Keratinocyte (primary cell): ENCODE measurements at regions not wholly inside any gene's neighbourhood (a gene's known extent, or its start where the extent isn't known, plus 50 kb on each side); places are given as distances from the start of the nearest gene placed in this dataset.

Source experiments
- DNase-seq: peaks from one replicate; pipeline ENCODE4 v3.0.0-alpha.2; 2011; ENCODE audit warnings: low read depth, missing footprints, low spot score
- FAIRE-seq: peaks from 2 replicates; lab custom pipeline; 2011; peaks lifted over from hg19 to GRCh38; lab: Jason Lieb, UNC
- H2AFZ ChIP-seq: 2 replicates; pipeline ENCODE4 v1.6.0; 2012; ENCODE audit warnings: low read length, control low read depth, inconsistent platforms; ENCODE audit not compliant: control insufficient read depth
- H3K27ac ChIP-seq: 2 replicates; pipeline ENCODE4 v1.5.1; 2011; ENCODE audit warnings: low read length; ENCODE audit not compliant: control insufficient read depth, insufficient read depth
- H3K27me3 ChIP-seq: 3 replicates; pipeline ENCODE4 v1.6.0; 2011; ENCODE audit warnings: low read length; ENCODE audit not compliant: control insufficient read depth, insufficient read depth; ENCODE audit errors: extremely low read depth
- H3K36me3 ChIP-seq, 2 experiments: 2 replicates in 1 of 2; 3 replicates in 1 of 2; pipeline ENCODE4 v1.5.1; 2011; ENCODE audit warnings: low read length in 2 of 2, mild to moderate bottlenecking in 1 of 2; ENCODE audit not compliant: control insufficient read depth in 2 of 2, insufficient read depth in 2 of 2; ENCODE audit errors: extremely low read depth in 1 of 2
- H3K4me1 ChIP-seq: 3 replicates; pipeline ENCODE4 v1.5.1; 2011; ENCODE audit warnings: low read length; ENCODE audit not compliant: control insufficient read depth, insufficient read depth; ENCODE audit errors: extremely low read depth
- H3K4me2 ChIP-seq: 3 replicates; pipeline ENCODE4 v1.6.0; 2011; ENCODE audit warnings: low read depth, low read length; ENCODE audit not compliant: control insufficient read depth, insufficient read depth; ENCODE audit errors: extremely low read depth
- H3K4me3 ChIP-seq, 3 experiments: fragments of 200-600 bp in 1 of 3; sonication (generic) in 1 of 3; 2 replicates in 2 of 3; 3 replicates in 1 of 3; pipeline ENCODE4 v1.5.1; 2011 to 2016; ENCODE audit warnings: low read length in 3 of 3, mild to moderate bottlenecking in 3 of 3, control low read depth in 2 of 3, inconsistent platforms in 1 of 3, low read depth in 1 of 3, mixed read lengths in 1 of 3, mixed run types in 1 of 3, moderate library complexity in 1 of 3; ENCODE audit not compliant: control insufficient read depth in 2 of 3, insufficient read depth in 2 of 3; ENCODE audit errors: extremely low read depth in 1 of 3
- H3K79me2 ChIP-seq: 2 replicates; pipeline ENCODE4 v1.6.0; 2012; ENCODE audit warnings: low read length; ENCODE audit not compliant: control insufficient read depth, insufficient read depth
- H3K9ac ChIP-seq: 3 replicates; pipeline ENCODE4 v1.6.0; 2011; ENCODE audit warnings: low read length; ENCODE audit not compliant: control insufficient read depth, insufficient read depth; ENCODE audit errors: extremely low read depth
- H3K9me1 ChIP-seq: 3 replicates; pipeline ENCODE4 v1.6.0; 2011; ENCODE audit warnings: low read length; ENCODE audit not compliant: control insufficient read depth, insufficient read depth; ENCODE audit errors: extremely low read depth
- H3K9me3 ChIP-seq: 2 replicates; pipeline ENCODE4 v1.5.1; 2012; ENCODE audit warnings: low read depth, low read length; ENCODE audit not compliant: control insufficient read depth
- H4K20me1 ChIP-seq: 3 replicates; pipeline ENCODE4 v1.6.0; 2011; ENCODE audit warnings: low read length; ENCODE audit not compliant: control insufficient read depth, insufficient read depth; ENCODE audit errors: extremely low read depth
- CTCF ChIP-seq, 3 experiments: IDR thresholded peaks in 1 of 3; conservative IDR thresholded peaks in 1 of 3; optimal IDR thresholded peaks in 1 of 3; 2 replicates in 2 of 3; 3 replicates in 1 of 3; pipeline versions ENCODE3 to v1.5.1; 2011; ENCODE audit warnings: low read length in 3 of 3, mild to moderate bottlenecking in 3 of 3, moderate library complexity in 2 of 3, control low read depth in 1 of 3, inconsistent platforms in 1 of 3; ENCODE audit not compliant: insufficient read depth in 2 of 3; ENCODE audit errors: extremely low read depth in 1 of 3
- EZH2 ChIP-seq: IDR thresholded peaks from one replicate; pipeline ENCODE4 v1.6.1; 2012; ENCODE audit warnings: inconsistent platforms, mild to moderate bottlenecking, low read length, moderate library complexity
- dilution Hi-C: fragments of 300-500 bp; cut with MboI; formaldehyde crosslinking; loops from one replicate; pipeline ENCODE4 v1.7.0; 2020; ENCODE audit warnings: low sequenced_read_pairs; ENCODE audit not compliant: extremely low pct_ligation_motif_present

GRCh38 chr13:33434676-33435075, 149.1 kb upstream of the STARD13 start:
- Histone ChIP-seq H3K79me2 (no peaks in the 10 kb centered on the region), H3K4me2 (no peak overlapping the region), H3K27ac (no peak overlapping the region), H4K20me1 (no peaks in the 10 kb centered on the region), H3K9me3 (no peaks in the 10 kb centered on the region), H3K36me3 (no peaks in the 10 kb centered on the region), H3K4me3 (no peak overlapping the region), H3K9me1 (no peaks in the 10 kb centered on the region), H3K4me1 (no peaks in the 10 kb centered on the region), H3K27me3 (no peaks in the 10 kb centered on the region), H2AFZ (no peak overlapping the region), H3K9ac (no peak overlapping the region)
- FAIRE-seq (no peak), DNase-seq (no peak)
- TF ChIP-seq EZH2 (no peak), CTCF (optimal IDR thresholded peaks at IDR 0.05 in 1 of 3, IDR thresholded peaks at IDR 0.05 in 1 of 3, conservative IDR thresholded peaks at IDR 0.05 in 1 of 3; ENCODE audit: extremely low read depth in 1 of 3, insufficient read depth in 2 of 3, low read length in 3 of 3) (no peak)
- dilution Hi-C loops = no loop called here

GRCh38 chr13:33435207-33435606, 149.7 kb upstream of the STARD13 start:
- no peaks in the 10 kb centered on the region for H3K36me3 ChIP-seq
- H2AFZ ChIP-seq = no peak overlapping the region
- no peaks in the 10 kb centered on the region for H3K9me1 ChIP-seq
- H3K4me1 ChIP-seq = no peaks in the 10 kb centered on the region
- FAIRE-seq = no peak
- H3K79me2 ChIP-seq = no peaks in the 10 kb centered on the region
- no peaks in the 10 kb centered on the region for H4K20me1 ChIP-seq
- H3K9ac ChIP-seq = no peak overlapping the region
- no peak overlapping the region for H3K4me2 ChIP-seq
- dilution Hi-C loops = no loop called here
- H3K4me3 ChIP-seq = no peak overlapping the region
- H3K27me3 ChIP-seq = no peaks in the 10 kb centered on the region
- no peak for DNase-seq
- TF ChIP-seq EZH2 = no peak
- no peak for TF ChIP-seq CTCF (optimal IDR thresholded peaks at IDR 0.05 in 1 of 3, IDR thresholded peaks at IDR 0.05 in 1 of 3, conservative IDR thresholded peaks at IDR 0.05 in 1 of 3; ENCODE audit: extremely low read depth in 1 of 3, insufficient read depth in 2 of 3, low read length in 3 of 3)
- H3K27ac ChIP-seq = no peak overlapping the region
- H3K9me3 ChIP-seq = no peaks in the 10 kb centered on the region
